T-cell (primary cell): ENCODE measurements at regions not wholly inside any gene's neighbourhood (a gene's known extent, or its start where the extent isn't known, plus 50 kb on each side); places are given as distances from the start of the nearest gene placed in this dataset.

ENCODE experiments used
- ATAC-seq, 4 experiments: fragments of 200-7000 bp in 3 of 4; fragments of 150-1000 bp in 1 of 4; cut with Tn5 transposase; replicated peaks in 1 of 4; 1 replicate in 3 of 4; 2 replicates in 1 of 4; pipeline ENCODE4 v1.10.0; 2021; ENCODE audit warnings: moderate library complexity in 3 of 4, mild to moderate bottlenecking in 2 of 4, moderate number of reproducible peaks in 1 of 4
- CTCF ChIA-PET, 2 donors: fragments of 300-600 bp; sonication (Branson Sonifier 250); formaldehyde crosslinking; loops; one replicate each; lab custom pipeline; 2022; ENCODE audit warnings: antibody characterized with exemption in 2 of 2; lab: Charles Lee
- POLR2A ChIA-PET, 2 donors: fragments of 300-600 bp; sonication (Branson Sonifier 250); formaldehyde crosslinking; loops; one replicate each; lab custom pipeline; 2022; ENCODE audit warnings: antibody characterized with exemption in 2 of 2; lab: Charles Lee
- DNase-seq, 35 experiments: peaks; one replicate each; pipeline versions ENCODE4 v3.0.0 to v3.0.0-alpha.2; 2013 to 2023
- H3K27ac ChIP-seq: one replicate; pipeline ENCODE4 v1.5.1; 2013; ENCODE audit warnings: low read length
- H3K27me3 ChIP-seq, 2 experiments: replicated peaks in 1 of 2; 1 replicate in 1 of 2; 2 replicates in 1 of 2; pipeline versions ENCODE4 v1.6.1 to v1.7.0; 2013; ENCODE audit warnings: low read length in 1 of 2, mixed read lengths in 1 of 2; ENCODE audit not compliant: control insufficient read depth in 2 of 2, insufficient read depth in 2 of 2; ENCODE audit errors: extremely low read depth in 1 of 2
- H3K36me3 ChIP-seq, 2 donors: 1 replicate in 1 of 2; 2 replicates in 1 of 2; pipeline versions ENCODE4 v1.6.1 to v1.7.0; 2013; ENCODE audit warnings: low read length in 1 of 2; ENCODE audit not compliant: control insufficient read depth in 2 of 2, insufficient read depth in 1 of 2; ENCODE audit errors: extremely low read depth in 1 of 2
- H3K4me1 ChIP-seq, 2 experiments: 1 replicate in 1 of 2; 2 replicates in 1 of 2; pipeline versions ENCODE4 v1.6.1 to v1.7.0; 2013; ENCODE audit warnings: low read length in 2 of 2, mixed read lengths in 1 of 2; ENCODE audit not compliant: insufficient read depth in 2 of 2, control insufficient read depth in 1 of 2; ENCODE audit errors: extremely low read depth in 1 of 2
- H3K4me3 ChIP-seq, 2 donors: 1 replicate in 1 of 2; 2 replicates in 1 of 2; pipeline versions ENCODE4 v1.5.1 to v1.7.0; 2013; ENCODE audit warnings: mild to moderate bottlenecking in 2 of 2, low read length in 1 of 2, moderate library complexity in 1 of 2; ENCODE audit not compliant: control insufficient read depth in 1 of 2; ENCODE audit errors: extremely low read depth in 1 of 2
- H3K9me3 ChIP-seq: 2 replicates; pipeline ENCODE4 v1.7.0; 2013
- H3K27ac Mint-ChIP-seq, 2 donors: one replicate each; pipeline ENCODE4 v1.8.0; 2020 to 2021; ENCODE audit warnings: mild to moderate bottlenecking in 2 of 2, mixed read lengths in 2 of 2
- H3K27me3 Mint-ChIP-seq, 2 donors: one replicate each; pipeline ENCODE4 v1.8.0; 2021 to 2022; ENCODE audit warnings: mixed read lengths in 2 of 2
- H3K36me3 Mint-ChIP-seq: one replicate; pipeline ENCODE4 v1.8.0; 2021; ENCODE audit warnings: mixed read lengths
- H3K4me1 Mint-ChIP-seq, 3 donors: one replicate each; pipeline ENCODE4 v1.8.0; 2020 to 2022; ENCODE audit warnings: mixed read lengths in 3 of 3, mild to moderate bottlenecking in 1 of 3
- H3K4me3 Mint-ChIP-seq, 3 donors: one replicate each; pipeline ENCODE4 v1.8.0; 2020 to 2022; ENCODE audit warnings: mild to moderate bottlenecking in 3 of 3, mixed read lengths in 3 of 3, moderate library complexity in 3 of 3
- H3K9me3 Mint-ChIP-seq, 3 donors: one replicate each; pipeline ENCODE4 v1.8.0; 2020 to 2022; ENCODE audit warnings: mixed read lengths in 3 of 3
- WGBS: methylation state at CpG from one replicate; pipeline ENCODE4 v1.1.5; 2013; ENCODE audit warnings: missing lambda C conversion rate; ENCODE audit not compliant: insufficient coverage; 5-methylcytosine and 5-hydroxymethylcytosine counted together

- no peak overlapping the region for H3K4me3 ChIP-seq
- ChIA-PET POLR2A (no interaction called here), CTCF (no interaction called here)
- H3K27ac Mint-ChIP-seq: no peak overlapping the region
- ATAC-seq: no peak
- no peak overlapping the region for H3K27ac ChIP-seq
- no peak for DNase-seq
- H3K9me3 Mint-ChIP-seq: no peaks in the 10 kb centered on the region
- no peaks in the 10 kb centered on the region for H3K36me3 ChIP-seq
- no peaks in the 10 kb centered on the region for H3K27me3 ChIP-seq
- no peaks in the 10 kb centered on the region for H3K9me3 ChIP-seq
- H3K4me1 Mint-ChIP-seq: peaks cover 0 to 6% (median 4%) of the 10 kb centered on the region in 3 donors
- no peaks in the 10 kb centered on the region for H3K4me1 ChIP-seq
- no peaks in the 10 kb centered on the region for H3K27me3 Mint-ChIP-seq
- H3K4me3 Mint-ChIP-seq: no peak overlapping the region
- WGBS: 89% methylated on average over 3 of the region's 4 CpGs
- H3K36me3 Mint-ChIP-seq: no peaks in the 10 kb centered on the region
These were observed 156.7 kb downstream of the LPIN1 start for GRCh38 chr2:11903085-11903606.

- no peak for ATAC-seq
- Mint-ChIP-seq H3K9me3 (no peaks in the 10 kb centered on the region), H3K4me3 (no peak overlapping the region), H3K27me3 (no peaks in the 10 kb centered on the region), H3K4me1 (peaks cover 0 to 6% (median 4%) of the 10 kb centered on the region in 3 donors), H3K36me3 (no peaks in the 10 kb centered on the region), H3K27ac (no peak overlapping the region)
- 78% methylated on average over 3 of the region's 5 CpGs for WGBS
- H3K4me3 ChIP-seq: no peak overlapping the region
- no peaks in the 10 kb centered on the region for H3K36me3 ChIP-seq
- peaks cover 0 to 4% of the 10 kb centered on the region in 2 experiments for H3K27me3 ChIP-seq
- peak in 1 of 35 experiments; percentile 8 for DNase-seq
- ChIA-PET POLR2A (no interaction called here), CTCF (no interaction called here)
- no peak overlapping the region for H3K27ac ChIP-seq
- H3K4me1 ChIP-seq: no peaks in the 10 kb centered on the region
- H3K9me3 ChIP-seq: no peaks in the 10 kb centered on the region
These were observed 157.6 kb downstream of the LPIN1 start for GRCh38 chr2:11904029-11904428.

GRCh38 chr2:11904941-11905340 lies 158.5 kb downstream of the LPIN1 start:
- DNase-seq (no peak), ATAC-seq (no peak)
- Mint-ChIP-seq H3K4me1 (peaks cover 0 to 6% (median 4%) of the 10 kb centered on the region in 3 donors), H3K4me3 (no peak overlapping the region), H3K27ac (no peak overlapping the region), H3K9me3 (no peaks in the 10 kb centered on the region), H3K27me3 (no peaks in the 10 kb centered on the region), H3K36me3 (no peaks in the 10 kb centered on the region)
- H3K9me3 ChIP-seq: no peaks in the 10 kb centered on the region
- peaks cover 0 to 4% of the 10 kb centered on the region in 2 experiments for H3K27me3 ChIP-seq
- no peak overlapping the region for H3K27ac ChIP-seq
- H3K4me1 ChIP-seq: no peaks in the 10 kb centered on the region
- CTCF ChIA-PET: no interaction called here
- no peaks in the 10 kb centered on the region for H3K36me3 ChIP-seq
- H3K4me3 ChIP-seq: no peak overlapping the region
- 89% methylated on average over 3 of the region's 3 CpGs for WGBS
- POLR2A ChIA-PET: interaction anchor here in 1 of 2 donors (0.6 kb wide), 1 partner anchor 698 kb away, joined by 3 read pairs; no protein-coding TSS in a partner anchor

- DNase-seq: no peak
- peaks cover 0 to 4% (median 0%) of the 10 kb centered on the region in 3 donors for H3K4me1 Mint-ChIP-seq
- peaks cover 0 to 4% of the 10 kb centered on the region in 2 experiments for H3K27me3 ChIP-seq
- no peaks in the 10 kb centered on the region for H3K27me3 Mint-ChIP-seq
- ATAC-seq: no peak
- 59% methylated on average over 3 of the region's 6 CpGs for WGBS
- no peak overlapping the region for H3K4me3 ChIP-seq
- no peaks in the 10 kb centered on the region for H3K36me3 ChIP-seq
- H3K27ac ChIP-seq: no peak overlapping the region
- H3K4me3 Mint-ChIP-seq: no peak overlapping the region
- no peak overlapping the region for H3K27ac Mint-ChIP-seq
- H3K9me3 Mint-ChIP-seq: peaks cover 0 to 1% (median 0%) of the 10 kb centered on the region in 3 donors
- H3K36me3 Mint-ChIP-seq: no peaks in the 10 kb centered on the region
- H3K4me1 ChIP-seq: no peaks in the 10 kb centered on the region
- ChIA-PET POLR2A (no interaction called here), CTCF (no interaction called here)
- no peaks in the 10 kb centered on the region for H3K9me3 ChIP-seq
These were observed 160.8 kb downstream of the LPIN1 start for GRCh38 chr2:11907190-11907589.

GRCh38 chr2:11910971-11911370 lies 164.5 kb downstream of the LPIN1 start:
- no peaks in the 10 kb centered on the region for H3K27me3 Mint-ChIP-seq
- WGBS: 100% methylated on average over 2 of the region's 3 CpGs
- no peak for DNase-seq
- H3K4me1 Mint-ChIP-seq: no peaks in the 10 kb centered on the region
- ATAC-seq: no peak
- no peaks in the 10 kb centered on the region for H3K4me1 ChIP-seq
- no peaks in the 10 kb centered on the region for H3K9me3 ChIP-seq
- CTCF ChIA-PET: no interaction called here
- no peak overlapping the region for H3K27ac ChIP-seq
- no peak overlapping the region for H3K4me3 Mint-ChIP-seq
- POLR2A ChIA-PET: no interaction called here
- H3K36me3 ChIP-seq: no peaks in the 10 kb centered on the region
- no peak overlapping the region for H3K4me3 ChIP-seq
- H3K36me3 Mint-ChIP-seq: peaks cover 5% of the 10 kb centered on the region
- peaks cover 0 to 4% of the 10 kb centered on the region in 2 experiments for H3K27me3 ChIP-seq
- H3K9me3 Mint-ChIP-seq: peaks cover 8 to 12% (median 8%) of the 10 kb centered on the region in 3 donors
- no peak overlapping the region for H3K27ac Mint-ChIP-seq

GRCh38 chr2:11912980-11913379 lies 166.5 kb downstream of the LPIN1 start:
- ATAC-seq: no peak
- Histone ChIP-seq H3K27me3 (peaks cover 0 to 4% of the 10 kb centered on the region in 2 experiments), H3K4me1 (no peaks in the 10 kb centered on the region), H3K36me3 (no peaks in the 10 kb centered on the region), H3K27ac (no peak overlapping the region), H3K4me3 (no peak overlapping the region), H3K9me3 (no peaks in the 10 kb centered on the region)
- H3K9me3 Mint-ChIP-seq: peaks cover 8 to 12% (median 8%) of the 10 kb centered on the region in 3 donors
- H3K27me3 Mint-ChIP-seq: no peaks in the 10 kb centered on the region
- no CpG with 5 or more reads among the region's 1 CpG for WGBS
- DNase-seq: no peak
- ChIA-PET POLR2A (no interaction called here), CTCF (no interaction called here)
- no peak overlapping the region for H3K4me3 Mint-ChIP-seq
- no peak overlapping the region for H3K27ac Mint-ChIP-seq
- no peaks in the 10 kb centered on the region for H3K4me1 Mint-ChIP-seq
- peaks cover 5% of the 10 kb centered on the region for H3K36me3 Mint-ChIP-seq

- ATAC-seq: no peak
- H3K4me3 Mint-ChIP-seq: no peak overlapping the region
- peaks cover 8 to 12% (median 8%) of the 10 kb centered on the region in 3 donors for H3K9me3 Mint-ChIP-seq
- no peak overlapping the region for H3K27ac Mint-ChIP-seq
- WGBS: 93% methylated on average over 6 of the region's 7 CpGs
- Histone ChIP-seq H3K9me3 (no peaks in the 10 kb centered on the region), H3K27me3 (no peaks in the 10 kb centered on the region), H3K4me1 (no peaks in the 10 kb centered on the region), H3K27ac (no peak overlapping the region), H3K4me3 (no peak overlapping the region), H3K36me3 (no peaks in the 10 kb centered on the region)
- peaks cover 5% of the 10 kb centered on the region for H3K36me3 Mint-ChIP-seq
- no peaks in the 10 kb centered on the region for H3K27me3 Mint-ChIP-seq
- CTCF ChIA-PET: no interaction called here
- no peaks in the 10 kb centered on the region for H3K4me1 Mint-ChIP-seq
- POLR2A ChIA-PET: no interaction called here
- DNase-seq: no peak
These were observed 168.0 kb downstream of the LPIN1 start for GRCh38 chr2:11914455-11914854.
